Breast epithelium (tissue), 3 donors: ENCODE measurements at regions not wholly inside any gene's neighbourhood (a gene's known extent, or its start where the extent isn't known, plus 50 kb on each side); places are given as distances from the start of the nearest gene placed in this dataset.

Source experiments
- CTCF ChIP-seq, 3 donors: fragments of 450-650 bp; IDR thresholded peaks; one replicate each; pipeline ENCODE4 v1.5.1; 2016 to 2017; ENCODE audit warnings: antibody characterized with exemption in 3 of 3, mild to moderate bottlenecking in 3 of 3, moderate library complexity in 3 of 3
- POLR2A ChIP-seq: fragments of 450-650 bp; IDR thresholded peaks from one replicate; pipeline ENCODE4 v1.6.1; 2016; ENCODE audit warnings: antibody characterized with exemption, mild to moderate bottlenecking, moderate library complexity

- TF ChIP-seq CTCF (IDR thresholded peaks at IDR 0.05) (no peak), POLR2A (no peak)
Measured at GRCh38 chr3:499001-499761, 302.6 kb downstream of the CHL1 start.
